HEK293T (cell line): ENCODE measurements at regions not wholly inside any gene's neighbourhood (a gene's known extent, or its start where the extent isn't known, plus 50 kb on each side); places are given as distances from the start of the nearest gene placed in this dataset.

Source experiments
- BHLHE40 ChIP-seq: fragments of 450-650 bp; IDR thresholded peaks from 2 replicates; pipeline ENCODE4 v1.6.1; 2016; ENCODE audit warnings: mild to moderate bottlenecking, moderate library complexity, borderline replicate concordance
- FOXK2 ChIP-seq: fragments of 450-650 bp; IDR thresholded peaks from 2 replicates; pipeline ENCODE4 v1.6.1; 2016; ENCODE audit warnings: mild to moderate bottlenecking
- FOXM1 ChIP-seq: fragments of 450-650 bp; IDR thresholded peaks from 2 replicates; pipeline ENCODE4 v1.6.1; 2017; ENCODE audit warnings: mild to moderate bottlenecking, borderline replicate concordance
- HDGF ChIP-seq: fragments of 450-650 bp; IDR thresholded peaks from 2 replicates; pipeline ENCODE4 v1.6.1; 2017; ENCODE audit warnings: antibody characterized with exemption, borderline replicate concordance
- L3MBTL2 ChIP-seq: fragments of 450-650 bp; conservative IDR thresholded peaks from 2 replicates; pipeline ENCODE4 v1.6.1; 2016; ENCODE audit warnings: mild to moderate bottlenecking
- SP1 ChIP-seq: fragments of 450-650 bp; IDR thresholded peaks from 2 replicates; pipeline ENCODE4 v1.6.1; 2017
- SUZ12 ChIP-seq: fragments of 450-650 bp; IDR thresholded peaks from 2 replicates; pipeline ENCODE4 v1.6.1; 2016; ENCODE audit warnings: mild to moderate bottlenecking
- TARDBP ChIP-seq: fragments of 450-650 bp; IDR thresholded peaks from 2 replicates; pipeline ENCODE4 v1.6.1; 2016
- ZNF384 ChIP-seq: fragments of 450-650 bp; IDR thresholded peaks from 2 replicates; pipeline ENCODE4 v1.6.1; 2016

GRCh38 chr21:16005996-16006395 lies 276.2 kb downstream of the USP25 start:
- TF ChIP-seq FOXK2, result no peak
- no peak for TF ChIP-seq L3MBTL2
- TF ChIP-seq ZNF384, result no peak
- no peak for TF ChIP-seq SP1
- no peak for TF ChIP-seq FOXM1
- no peak for TF ChIP-seq TARDBP
- TF ChIP-seq HDGF, result no peak
- TF ChIP-seq SUZ12, result no peak
- TF ChIP-seq BHLHE40, result no peak
